HEK293T (cell line): ENCODE measurements at regions not wholly inside any gene's neighbourhood (a gene's known extent, or its start where the extent isn't known, plus 50 kb on each side); places are given as distances from the start of the nearest gene placed in this dataset.

Source experiments
- CTCF ChIA-PET: fragments of 350-600 bp; formaldehyde crosslinking; extraction: SDS; loops from one replicate; lab custom pipeline; 2021; ENCODE audit warnings: antibody characterized with exemption, inconsistent platforms; lab: Yijun Ruan, JAX
- POLR2A ChIA-PET: fragments of 350-600 bp; formaldehyde crosslinking; extraction: SDS; loops from one replicate; lab custom pipeline; 2020; ENCODE audit warnings: antibody characterized with exemption, inconsistent platforms; lab: Yijun Ruan, JAX
- DNase-seq: peaks from one replicate; pipeline ENCODE4 v3.0.0; 2012; ENCODE audit warnings: mixed read lengths; ENCODE audit errors: extremely low spot score
- ARNT ChIP-seq: fragments of 450-650 bp; IDR thresholded peaks from 2 replicates; pipeline ENCODE4 v1.6.1; 2017; ENCODE audit warnings: mild to moderate bottlenecking
- BHLHE40 ChIP-seq: fragments of 450-650 bp; IDR thresholded peaks from 2 replicates; pipeline ENCODE4 v1.6.1; 2016; ENCODE audit warnings: mild to moderate bottlenecking, moderate library complexity, borderline replicate concordance
- CTBP1 ChIP-seq: fragments of 450-650 bp; IDR thresholded peaks from 2 replicates; pipeline ENCODE4 v1.6.1; 2016; ENCODE audit warnings: borderline replicate concordance
- ELF4 ChIP-seq: fragments of 450-650 bp; IDR thresholded peaks from 2 replicates; pipeline ENCODE4 v1.6.1; 2017; ENCODE audit warnings: antibody characterized with exemption
- FOXA1 ChIP-seq: fragments of 450-650 bp; IDR thresholded peaks from 2 replicates; pipeline ENCODE4 v1.6.1; 2016; ENCODE audit warnings: mild to moderate bottlenecking
- FOXK2 ChIP-seq: fragments of 450-650 bp; IDR thresholded peaks from 2 replicates; pipeline ENCODE4 v1.6.1; 2016; ENCODE audit warnings: mild to moderate bottlenecking
- FOXM1 ChIP-seq: fragments of 450-650 bp; IDR thresholded peaks from 2 replicates; pipeline ENCODE4 v1.6.1; 2017; ENCODE audit warnings: mild to moderate bottlenecking, borderline replicate concordance
- HDGF ChIP-seq: fragments of 450-650 bp; IDR thresholded peaks from 2 replicates; pipeline ENCODE4 v1.6.1; 2017; ENCODE audit warnings: antibody characterized with exemption, borderline replicate concordance
- L3MBTL2 ChIP-seq: fragments of 450-650 bp; conservative IDR thresholded peaks from 2 replicates; pipeline ENCODE4 v1.6.1; 2016; ENCODE audit warnings: mild to moderate bottlenecking
- LEF1 ChIP-seq: fragments of 450-650 bp; IDR thresholded peaks from 2 replicates; pipeline ENCODE4 v1.6.1; 2017; ENCODE audit warnings: mild to moderate bottlenecking, borderline replicate concordance
- NFRKB ChIP-seq: fragments of 450-650 bp; IDR thresholded peaks from 2 replicates; pipeline ENCODE4 v1.6.1; 2016; ENCODE audit warnings: mild to moderate bottlenecking, moderate library complexity
- PKNOX1 ChIP-seq: fragments of 450-650 bp; IDR thresholded peaks from 2 replicates; pipeline ENCODE4 v1.6.1; 2016
- SP1 ChIP-seq: fragments of 450-650 bp; IDR thresholded peaks from 2 replicates; pipeline ENCODE4 v1.6.1; 2017
- SUZ12 ChIP-seq: fragments of 450-650 bp; IDR thresholded peaks from 2 replicates; pipeline ENCODE4 v1.6.1; 2016; ENCODE audit warnings: mild to moderate bottlenecking
- TARDBP ChIP-seq: fragments of 450-650 bp; IDR thresholded peaks from 2 replicates; pipeline ENCODE4 v1.6.1; 2016
- ZNF384 ChIP-seq: fragments of 450-650 bp; IDR thresholded peaks from 2 replicates; pipeline ENCODE4 v1.6.1; 2016

- POLR2A ChIA-PET, result interaction anchor here (0.8 kb wide), 1 partner anchor 169 kb away, joined by 3 read pairs; no protein-coding TSS in a partner anchor
- DNase-seq, result no peak
- TF ChIP-seq HDGF (no peak), ARNT (no peak), FOXM1 (no peak), TARDBP (no peak), BHLHE40 (no peak), ZNF384 (no peak), PKNOX1 (no peak), SUZ12 (no peak), LEF1 (no peak), FOXK2 (no peak), FOXA1 (no peak), SP1 (no peak), ELF4 (no peak), NFRKB (no peak), L3MBTL2 (no peak), CTBP1 (no peak)
- CTCF ChIA-PET, result no interaction called here
Observed at GRCh38 chr13:74761801-74762757, 627.9 kb upstream of the KLF12 start.

GRCh38 chr13:74758188-74758587 lies 624.0 kb upstream of the KLF12 start:
- ChIA-PET CTCF (interaction anchor here (0.6 kb wide), 1 partner anchor 299 kb away, joined by 3 read pairs; no protein-coding TSS in a partner anchor), POLR2A (no interaction called here)
- DNase-seq, result no peak
- TF ChIP-seq NFRKB (no peak), L3MBTL2 (no peak), BHLHE40 (no peak), CTBP1 (no peak), ZNF384 (no peak), SUZ12 (no peak), ARNT (no peak), LEF1 (no peak), FOXM1 (no peak), SP1 (no peak), PKNOX1 (no peak), HDGF (no peak)

GRCh38 chr13:74755065-74755464 lies 620.9 kb upstream of the KLF12 start:
- CTCF ChIA-PET, result no interaction called here
- DNase-seq, result no peak
- POLR2A ChIA-PET, result no interaction called here
- TF ChIP-seq BHLHE40, result no peak
- TF ChIP-seq ARNT, result no peak
- TF ChIP-seq PKNOX1, result no peak
- TF ChIP-seq FOXA1, result no peak
- no peak for TF ChIP-seq SP1

- CTCF ChIA-PET, result interaction anchor here (1.1 kb wide), 1 partner anchor 178 kb away, joined by 3 read pairs; no protein-coding TSS in a partner anchor
- POLR2A ChIA-PET, result no interaction called here
- peak; percentile 41 for DNase-seq
- TF ChIP-seq CTBP1 (peak; percentile 56; the same call in 1 of the 2 replicates), PKNOX1 (peak; percentile 82), SUZ12 (no peak)
Observed at GRCh38 chr13:74751739-74752138, 617.5 kb upstream of the KLF12 start.

- ChIA-PET POLR2A (no interaction called here), CTCF (interaction anchor here (0.7 kb wide), 1 partner anchor 176 kb away, joined by 3 read pairs; no protein-coding TSS in a partner anchor)
- TF ChIP-seq FOXM1 (no peak), HDGF (no peak), PKNOX1 (no peak), FOXA1 (no peak), BHLHE40 (no peak), ELF4 (no peak), SUZ12 (no peak), ZNF384 (no peak), LEF1 (no peak), FOXK2 (no peak), CTBP1 (no peak), NFRKB (no peak), SP1 (no peak), L3MBTL2 (no peak), TARDBP (no peak)
- DNase-seq, result no peak
Observed at GRCh38 chr13:74747186-74747955, 613.2 kb upstream of the KLF12 start.
